AG04449 (cell line): ENCODE measurements at regions not wholly inside any gene's neighbourhood (a gene's known extent, or its start where the extent isn't known, plus 50 kb on each side); places are given as distances from the start of the nearest gene placed in this dataset.

Experiments used
- CTCF ChIA-PET: fragments of 350-600 bp; formaldehyde crosslinking; extraction: SDS; loops from one replicate; lab custom pipeline; 2021; ENCODE audit warnings: antibody characterized with exemption; lab: Yijun Ruan, JAX
- POLR2A ChIA-PET: fragments of 400-600, 350-600 bp; formaldehyde crosslinking; extraction: SDS; loops from one replicate; lab custom pipeline; 2020; ENCODE audit warnings: antibody characterized with exemption, inconsistent platforms; lab: Yijun Ruan, JAX
- DNase-seq: peaks from one replicate; pipeline ENCODE4 v3.0.0-alpha.2; 2010; ENCODE audit warnings: low read depth, low spot score
- H3K4me3 ChIP-seq: 2 replicates; pipeline ENCODE4 v1.5.1; 2011; ENCODE audit warnings: low read depth, mild to moderate bottlenecking, control low read depth, low read length
- TF ChIP-seq, protein P1 (sequence below): IDR thresholded peaks from one replicate; pipeline ENCODE4 v1.5.1; 2011; ENCODE audit warnings: mild to moderate bottlenecking, moderate library complexity, low read length, control low read depth, inconsistent platforms; ENCODE audit not compliant: insufficient read depth; ENCODE audit errors: missing control alignments

DNA sequence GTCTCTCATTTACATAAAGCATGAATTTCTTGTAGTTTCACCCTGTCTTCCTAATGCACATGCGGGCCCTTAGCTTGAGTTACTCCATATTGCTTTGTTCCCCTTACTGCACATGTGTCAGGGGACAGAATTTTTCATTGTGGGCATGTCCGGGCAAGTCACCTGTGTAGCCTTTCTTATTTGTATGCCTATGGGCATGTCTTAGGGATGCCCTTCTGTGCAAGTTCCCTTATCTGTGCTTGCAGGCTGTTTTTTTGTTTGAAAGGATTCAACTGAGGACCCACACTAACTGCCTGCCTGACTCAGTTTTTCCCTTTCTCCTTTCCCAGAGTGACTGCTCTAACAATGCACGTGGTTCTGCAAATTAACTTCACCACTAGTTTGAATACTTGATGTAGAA, 161.7 kb downstream of the YTHDC2 start:
- ChIA-PET CTCF (interaction anchor here (0.9 to 9.5 kb wide), 2 partner anchors 11 to 774 kb away, joined by 5 to 130 read pairs; no protein-coding TSS in a partner anchor), POLR2A (no interaction called here)
- no peak for DNase-seq
- no peak overlapping the region for H3K4me3 ChIP-seq
- TF ChIP-seq, protein P1, sequence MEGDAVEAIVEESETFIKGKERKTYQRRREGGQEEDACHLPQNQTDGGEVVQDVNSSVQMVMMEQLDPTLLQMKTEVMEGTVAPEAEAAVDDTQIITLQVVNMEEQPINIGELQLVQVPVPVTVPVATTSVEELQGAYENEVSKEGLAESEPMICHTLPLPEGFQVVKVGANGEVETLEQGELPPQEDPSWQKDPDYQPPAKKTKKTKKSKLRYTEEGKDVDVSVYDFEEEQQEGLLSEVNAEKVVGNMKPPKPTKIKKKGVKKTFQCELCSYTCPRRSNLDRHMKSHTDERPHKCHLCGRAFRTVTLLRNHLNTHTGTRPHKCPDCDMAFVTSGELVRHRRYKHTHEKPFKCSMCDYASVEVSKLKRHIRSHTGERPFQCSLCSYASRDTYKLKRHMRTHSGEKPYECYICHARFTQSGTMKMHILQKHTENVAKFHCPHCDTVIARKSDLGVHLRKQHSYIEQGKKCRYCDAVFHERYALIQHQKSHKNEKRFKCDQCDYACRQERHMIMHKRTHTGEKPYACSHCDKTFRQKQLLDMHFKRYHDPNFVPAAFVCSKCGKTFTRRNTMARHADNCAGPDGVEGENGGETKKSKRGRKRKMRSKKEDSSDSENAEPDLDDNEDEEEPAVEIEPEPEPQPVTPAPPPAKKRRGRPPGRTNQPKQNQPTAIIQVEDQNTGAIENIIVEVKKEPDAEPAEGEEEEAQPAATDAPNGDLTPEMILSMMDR, result no peak

DNA sequence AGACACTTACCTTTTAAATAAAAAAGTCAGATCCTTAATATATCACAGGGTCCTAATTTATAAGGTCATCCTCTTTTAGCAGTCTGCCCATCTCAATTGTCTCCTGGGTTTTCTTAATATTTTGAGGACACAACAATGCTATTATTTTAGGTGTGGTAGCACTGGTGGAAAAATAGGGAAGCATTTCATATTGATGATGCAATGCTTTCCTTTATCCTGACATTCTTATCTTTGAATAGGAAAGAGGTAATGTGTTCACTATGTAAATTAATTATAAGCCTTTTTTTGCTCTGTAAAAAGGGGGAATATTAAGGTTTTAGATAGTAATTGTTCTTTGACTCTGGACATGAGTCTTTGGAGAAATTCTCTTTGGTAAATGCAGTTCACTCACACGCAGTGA, 164.7 kb downstream of the YTHDC2 start:
- ChIA-PET CTCF (interaction anchor here (0.7 to 9.5 kb wide), 7 partner anchors 9 to 771 kb away, joined by 3 to 130 read pairs (median 4); no protein-coding TSS in a partner anchor), POLR2A (no interaction called here)
- DNase-seq, result no peak
- TF ChIP-seq, protein P1, result no peak
- no peak overlapping the region for H3K4me3 ChIP-seq

DNA sequence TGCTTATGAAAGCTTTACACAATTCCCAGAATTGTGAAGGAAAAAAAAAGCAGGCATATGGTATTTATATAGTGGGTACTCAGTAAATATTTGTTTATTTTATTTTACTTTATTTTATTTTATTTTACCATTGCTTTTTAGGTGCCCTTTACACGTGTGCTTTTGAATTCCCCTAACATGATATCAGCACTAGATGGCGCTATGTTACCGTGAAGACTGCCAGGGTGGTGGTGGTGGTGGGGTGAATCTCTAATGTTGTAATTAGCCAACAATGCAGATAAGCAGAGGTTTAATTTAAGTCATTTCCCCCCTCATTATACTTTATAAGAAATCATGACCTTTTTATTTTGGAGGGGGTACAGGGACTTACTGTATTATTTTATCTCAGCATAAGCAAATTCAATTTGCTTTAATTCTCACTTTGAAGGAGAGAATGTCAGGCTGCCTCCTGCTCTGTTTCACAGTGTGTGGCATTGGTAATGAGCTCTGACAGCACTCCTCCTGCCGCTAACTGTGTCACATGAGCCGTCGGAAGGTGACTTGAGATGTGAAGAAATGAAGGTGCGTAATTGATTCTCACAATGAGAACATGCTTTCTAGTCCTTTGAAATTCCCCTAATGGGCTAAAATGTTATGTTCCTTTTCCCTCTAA, 165.6 kb downstream of the YTHDC2 start:
- POLR2A ChIA-PET, result no interaction called here
- no peak for DNase-seq
- CTCF ChIA-PET, result interaction anchor here (0.6 to 9.5 kb wide), 21 partner anchors 9 to 1392 kb away, joined by 3 to 130 read pairs (median 3); no protein-coding TSS in a partner anchor
- TF ChIP-seq, protein P1, result peak; percentile 54
- no peak overlapping the region for H3K4me3 ChIP-seq

DNA sequence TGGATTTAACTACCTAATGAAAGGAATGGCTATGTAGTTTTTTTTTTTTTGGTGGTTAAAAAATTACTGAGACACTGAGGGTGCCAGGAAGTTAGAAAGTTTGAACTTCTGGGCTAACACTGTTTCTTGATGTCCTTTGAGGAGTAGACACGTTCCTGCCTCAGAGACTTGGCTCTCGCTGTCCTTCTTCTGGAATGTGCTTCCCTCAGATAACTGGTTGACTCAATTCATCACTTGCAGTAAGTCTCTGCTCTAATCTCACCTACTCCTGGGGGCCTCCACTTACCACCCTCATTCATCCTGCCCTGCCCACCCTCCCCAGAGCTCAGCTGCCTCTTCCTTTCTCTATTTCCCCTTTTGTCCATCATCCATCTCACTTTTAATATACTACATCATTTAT, 167.0 kb downstream of the YTHDC2 start:
- ChIA-PET POLR2A (no interaction called here), CTCF (interaction anchor here (0.7 to 9.5 kb wide), 12 partner anchors 16 to 1388 kb away, joined by 3 to 130 read pairs (median 4); no protein-coding TSS in a partner anchor)
- TF ChIP-seq, protein P1, result no peak
- DNase-seq, result no peak
- H3K4me3 ChIP-seq, result no peak overlapping the region

DNA sequence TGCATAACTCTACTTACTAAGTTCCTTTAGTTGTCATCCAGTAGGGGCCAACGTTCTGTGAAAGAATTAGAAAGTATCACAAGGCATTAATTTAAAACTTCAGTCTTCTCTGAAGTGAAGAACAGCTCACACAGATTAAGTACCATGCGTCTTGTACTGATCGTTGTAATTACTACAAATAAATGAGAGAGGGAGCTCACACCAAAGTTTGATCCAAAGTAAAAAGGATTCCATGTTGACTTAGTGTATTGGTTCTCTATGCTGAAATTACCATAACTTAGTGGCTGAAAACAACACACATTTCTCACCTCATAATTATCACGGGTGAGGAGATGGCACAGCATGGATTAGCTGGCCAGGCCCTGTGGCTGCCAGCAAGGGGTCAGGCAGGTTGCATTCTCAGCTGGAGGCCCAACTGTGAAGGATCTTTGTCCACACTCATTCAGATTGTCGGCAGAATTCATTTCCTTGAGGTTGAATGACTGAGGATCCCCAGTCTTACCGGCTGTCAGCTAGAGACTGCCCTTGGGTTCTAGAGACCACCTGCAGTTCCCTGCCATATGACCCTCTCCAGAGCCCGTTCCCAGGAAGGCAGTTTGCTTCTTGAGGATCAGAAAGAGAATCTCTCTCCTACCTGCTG, 169.1 kb downstream of the YTHDC2 start:
- POLR2A ChIA-PET, result interaction anchor here (0.6 kb wide), 1 partner anchor 372 kb away, joined by 3 read pairs; no protein-coding TSS in a partner anchor

More for the DNA sequence above, 169.1 kb downstream of the YTHDC2 start:
- no peak for DNase-seq
- H3K4me3 ChIP-seq, result no peak overlapping the region
- CTCF ChIA-PET, result interaction anchor here (0.8 to 9.5 kb wide), 10 partner anchors 9 to 767 kb away, joined by 3 to 130 read pairs (median 4); no protein-coding TSS in a partner anchor
- TF ChIP-seq, protein P1, result no peak
